ENCODE measurements at regions not wholly inside any gene's neighbourhood (a gene's known extent, or its start where the extent isn't known, plus 50 kb on each side); places are given as distances from the start of the nearest gene placed in this dataset.

DNA sequence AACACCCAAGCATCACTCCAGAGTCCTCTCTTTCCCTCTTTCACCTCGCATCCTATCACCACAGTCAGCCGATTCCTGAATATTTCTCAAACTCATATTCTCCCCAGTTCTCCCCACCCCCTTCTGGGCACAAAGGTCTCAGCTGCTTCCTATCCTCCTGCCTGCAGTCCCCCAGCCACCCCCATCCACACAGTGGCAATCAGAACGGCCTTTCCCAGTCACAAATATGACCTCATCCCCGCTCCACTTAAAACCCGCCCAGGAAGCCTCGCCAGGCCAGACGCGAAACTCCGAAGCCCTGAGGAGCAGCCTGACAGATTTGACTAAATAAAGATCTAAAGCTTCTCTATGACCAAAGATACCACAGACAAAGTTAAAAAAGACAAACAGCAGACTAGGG, 49.9 kb upstream of the LINGO1 start:
- no peak overlapping the region for H3K9ac ChIP-seq (ENCODE audit: low read depth, low read length)
- H3K9me3 ChIP-seq (ENCODE audit: control insufficient read depth, insufficient read depth, low read length), result no peaks in the 10 kb centered on the region
- H3K4me1 ChIP-seq (ENCODE audit: insufficient read depth, low read length), result no peaks in the 10 kb centered on the region
- no peaks in the 10 kb centered on the region for H3K36me3 ChIP-seq (ENCODE audit: insufficient read depth, low read length)
